Tibial artery (tissue), 4 donors: ENCODE measurements at regions not wholly inside any gene's neighbourhood (a gene's known extent, or its start where the extent isn't known, plus 50 kb on each side); places are given as distances from the start of the nearest gene placed in this dataset.
A peak's percentile ranks its signal among the peaks of the same experiment; 100 is the strongest.

ENCODE experiments used
- DNase-seq, 2 donors: peaks; one replicate each; pipeline ENCODE4 v3.0.0-alpha.2; 2019
- H3K27ac ChIP-seq, 2 donors: fragments of 200-600 bp; sonication (generic) in 1 of 2; 1 replicate in 1 of 2; 2 replicates in 1 of 2; pipeline ENCODE4 v1.5.1; 2018 to 2019; ENCODE audit warnings: mild to moderate bottlenecking in 1 of 2
- H3K27me3 ChIP-seq, 2 donors: fragments of 200-600 bp; sonication (generic) in 1 of 2; one replicate each; pipeline versions ENCODE4 v1.5.1 to v1.6.0; 2016 to 2019
- H3K36me3 ChIP-seq, 3 donors: fragments of 200-600 bp; sonication (generic) in 2 of 3; one replicate each; pipeline ENCODE4 v1.5.1; 2016 to 2019; ENCODE audit warnings: mild to moderate bottlenecking in 2 of 3
- H3K4me1 ChIP-seq, 4 donors: fragments of 200-600 bp; sonication (generic) in 2 of 4; 1 replicate in 3 of 4; 2 replicates in 1 of 4; pipeline ENCODE4 v1.5.1; 2016 to 2019
- H3K4me3 ChIP-seq, 2 donors: fragments of 200-600 bp; sonication (generic) in 1 of 2; 1 replicate in 1 of 2; 2 replicates in 1 of 2; pipeline ENCODE4 v1.5.1; 2018 to 2019; ENCODE audit warnings: mild to moderate bottlenecking in 2 of 2
- H3K9me3 ChIP-seq, 3 donors: fragments of 200-600 bp; sonication (generic) in 1 of 3; one replicate each; pipeline ENCODE4 v1.5.1; 2016 to 2019
- intact Hi-C: fragments of 100-400 bp; cut with DNase I; formaldehyde crosslinking; loops from one replicate; pipeline ENCODE4 v1.15.0; 2023; ENCODE audit warnings: low total_unique reads
- TF ChIP-seq, protein P1 (sequence below), 2 experiments: fragments of 200-600 bp in 1 of 2; fragments of 450-650 bp in 1 of 2; IDR thresholded peaks; one replicate each; pipeline ENCODE4 v1.5.1; 2017 to 2019; ENCODE audit warnings: antibody characterized with exemption in 2 of 2, mild to moderate bottlenecking in 1 of 2, moderate library complexity in 1 of 2

DNA sequence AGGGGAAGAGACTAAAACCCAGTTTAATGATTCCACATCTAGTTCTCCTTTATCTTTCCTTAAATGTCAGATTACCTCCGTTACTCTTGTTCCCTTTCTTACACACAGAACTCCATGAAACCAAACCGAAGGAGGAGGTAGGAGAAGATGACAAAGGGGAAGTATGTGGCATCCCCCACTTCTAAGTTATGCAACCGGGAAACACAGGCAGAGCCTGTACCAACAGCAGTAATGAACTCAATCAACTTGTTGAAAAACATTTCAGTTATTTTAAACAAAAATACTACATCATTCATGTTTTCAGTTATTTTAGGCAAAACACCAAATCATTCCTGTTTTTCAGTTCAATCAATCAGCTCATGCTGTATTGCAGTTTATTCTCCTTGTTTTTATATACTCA is 101.8 kb downstream of the PCSK1 start:
- Histone ChIP-seq H3K27ac (peak overlapping the region; percentile 8 to 60), H3K4me3 (no peak overlapping the region), H3K27me3 (no peaks in the 10 kb centered on the region), H3K9me3 (no peaks in the 10 kb centered on the region), H3K36me3 (no peaks in the 10 kb centered on the region), H3K4me1 (peaks cover 0 to 75% (median 37%) of the 10 kb centered on the region in 4 donors)
- TF ChIP-seq, protein P1, sequence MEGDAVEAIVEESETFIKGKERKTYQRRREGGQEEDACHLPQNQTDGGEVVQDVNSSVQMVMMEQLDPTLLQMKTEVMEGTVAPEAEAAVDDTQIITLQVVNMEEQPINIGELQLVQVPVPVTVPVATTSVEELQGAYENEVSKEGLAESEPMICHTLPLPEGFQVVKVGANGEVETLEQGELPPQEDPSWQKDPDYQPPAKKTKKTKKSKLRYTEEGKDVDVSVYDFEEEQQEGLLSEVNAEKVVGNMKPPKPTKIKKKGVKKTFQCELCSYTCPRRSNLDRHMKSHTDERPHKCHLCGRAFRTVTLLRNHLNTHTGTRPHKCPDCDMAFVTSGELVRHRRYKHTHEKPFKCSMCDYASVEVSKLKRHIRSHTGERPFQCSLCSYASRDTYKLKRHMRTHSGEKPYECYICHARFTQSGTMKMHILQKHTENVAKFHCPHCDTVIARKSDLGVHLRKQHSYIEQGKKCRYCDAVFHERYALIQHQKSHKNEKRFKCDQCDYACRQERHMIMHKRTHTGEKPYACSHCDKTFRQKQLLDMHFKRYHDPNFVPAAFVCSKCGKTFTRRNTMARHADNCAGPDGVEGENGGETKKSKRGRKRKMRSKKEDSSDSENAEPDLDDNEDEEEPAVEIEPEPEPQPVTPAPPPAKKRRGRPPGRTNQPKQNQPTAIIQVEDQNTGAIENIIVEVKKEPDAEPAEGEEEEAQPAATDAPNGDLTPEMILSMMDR (IDR thresholded peaks at IDR 0.05), result no peak
- intact Hi-C loops, result no loop called here
- peak in 1 of 2 donors; percentile 47 for DNase-seq

DNA sequence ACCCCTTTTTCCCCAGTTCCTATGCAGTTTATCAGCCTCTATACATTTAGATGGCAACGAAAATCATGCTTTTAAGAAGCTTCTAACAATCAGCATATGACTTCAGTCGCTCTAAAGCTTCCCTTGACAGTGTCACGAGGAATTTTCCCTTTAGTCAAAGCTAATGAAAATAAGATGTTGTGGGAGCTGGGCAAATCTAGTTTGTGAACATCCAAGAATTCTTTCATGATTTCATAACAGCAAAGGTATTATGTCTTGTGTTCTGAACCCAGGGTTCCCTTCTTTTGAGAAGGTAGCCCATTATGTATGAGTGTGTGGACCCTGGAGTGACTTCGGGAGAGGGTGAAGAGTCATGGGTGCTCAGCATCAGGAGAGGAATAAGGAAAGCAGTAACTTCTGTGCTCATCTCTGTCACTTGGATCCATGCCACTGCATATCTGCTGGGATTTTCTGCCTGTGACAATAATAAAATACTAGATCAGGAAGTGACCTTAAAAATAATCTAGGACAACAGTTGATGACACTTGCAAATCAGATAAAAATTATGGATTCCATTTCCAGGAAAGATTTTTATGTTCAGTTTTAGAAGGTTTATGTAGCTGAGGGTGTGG is 102.4 kb downstream of the PCSK1 start:
- intact Hi-C loops, result no loop called here
- peak overlapping the region; percentile 8 to 60 for H3K27ac ChIP-seq
- H3K27me3 ChIP-seq, result no peaks in the 10 kb centered on the region
- DNase-seq, result no peak
- TF ChIP-seq, protein P1 (IDR thresholded peaks at IDR 0.05), result no peak
- peaks cover 0 to 69% (median 32%) of the 10 kb centered on the region in 4 donors for H3K4me1 ChIP-seq
- no peaks in the 10 kb centered on the region for H3K36me3 ChIP-seq
- no peak overlapping the region for H3K4me3 ChIP-seq
- no peaks in the 10 kb centered on the region for H3K9me3 ChIP-seq

DNA sequence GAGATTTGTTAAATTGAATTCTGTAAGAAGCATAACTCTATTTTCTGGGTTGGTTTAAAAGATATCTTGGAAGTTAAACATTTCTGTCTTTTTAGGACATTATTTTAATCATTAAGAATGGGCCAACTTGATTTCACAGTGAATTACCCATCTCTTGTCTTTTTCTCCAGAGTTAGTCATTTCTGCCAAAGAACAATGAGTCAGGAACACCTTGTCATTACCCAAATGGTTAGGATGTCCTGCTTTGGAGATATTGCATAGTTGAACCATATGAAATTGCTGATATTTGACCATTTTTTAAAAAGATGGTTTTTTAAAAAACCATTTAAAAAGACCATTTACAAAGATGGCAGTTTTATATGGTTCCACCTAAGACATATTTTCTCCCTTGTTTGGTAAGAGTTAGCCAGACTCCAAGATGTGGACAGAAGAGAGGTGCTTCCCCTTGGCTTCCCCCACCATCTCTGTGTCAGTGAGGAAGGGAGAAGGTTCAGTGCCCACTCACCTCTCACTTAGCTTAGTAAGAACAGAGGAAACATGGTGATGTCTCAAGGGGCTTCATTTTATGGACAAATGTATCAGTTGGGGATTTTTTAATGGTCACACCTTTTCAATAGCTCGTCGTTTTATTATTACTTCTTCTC is 103.0 kb downstream of the PCSK1 start:
- peak overlapping the region; percentile 24 to 44 for H3K27ac ChIP-seq
- intact Hi-C loops, result loop anchor here (10.0 kb wide), 2 partner anchors 65 to 115 kb away; no protein-coding TSS in a partner anchor
- peaks cover 0 to 63% (median 30%) of the 10 kb centered on the region in 4 donors for H3K4me1 ChIP-seq
- DNase-seq, result no peak
- no peaks in the 10 kb centered on the region for H3K36me3 ChIP-seq
- TF ChIP-seq, protein P1 (IDR thresholded peaks at IDR 0.05), result no peak
- no peak overlapping the region for H3K4me3 ChIP-seq
- H3K9me3 ChIP-seq, result no peaks in the 10 kb centered on the region
- H3K27me3 ChIP-seq, result no peaks in the 10 kb centered on the region

DNA sequence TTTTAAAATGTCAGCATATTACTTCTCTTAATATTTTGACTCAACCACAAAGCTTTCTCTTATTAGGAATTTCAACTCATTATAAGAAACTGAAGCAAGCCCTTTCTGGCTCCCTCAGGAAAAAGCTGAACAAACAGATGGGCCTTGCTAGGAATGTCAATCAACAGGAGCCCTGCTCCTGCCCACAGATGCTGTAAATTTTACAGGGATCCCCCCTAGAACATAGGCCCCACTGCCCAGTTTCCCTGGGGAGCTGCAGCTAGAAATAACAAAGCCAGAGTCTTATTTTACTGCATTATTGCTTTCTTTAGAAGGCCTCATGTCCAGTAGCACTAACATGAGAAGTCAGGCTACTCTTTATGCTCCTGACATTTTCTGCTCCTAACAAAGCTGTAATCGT is 103.8 kb downstream of the PCSK1 start:
- no peak for DNase-seq
- no peak overlapping the region for H3K4me3 ChIP-seq
- H3K9me3 ChIP-seq, result no peaks in the 10 kb centered on the region
- H3K36me3 ChIP-seq, result no peaks in the 10 kb centered on the region
- H3K4me1 ChIP-seq, result peaks cover 0 to 61% (median 30%) of the 10 kb centered on the region in 4 donors
- H3K27ac ChIP-seq, result peak overlapping the region; percentile 17 to 24
- intact Hi-C loops, result loop anchor here (10.0 kb wide), 2 partner anchors 64 to 114 kb away; no protein-coding TSS in a partner anchor
- no peaks in the 10 kb centered on the region for H3K27me3 ChIP-seq
- TF ChIP-seq, protein P1 (IDR thresholded peaks at IDR 0.05), result no peak

DNA sequence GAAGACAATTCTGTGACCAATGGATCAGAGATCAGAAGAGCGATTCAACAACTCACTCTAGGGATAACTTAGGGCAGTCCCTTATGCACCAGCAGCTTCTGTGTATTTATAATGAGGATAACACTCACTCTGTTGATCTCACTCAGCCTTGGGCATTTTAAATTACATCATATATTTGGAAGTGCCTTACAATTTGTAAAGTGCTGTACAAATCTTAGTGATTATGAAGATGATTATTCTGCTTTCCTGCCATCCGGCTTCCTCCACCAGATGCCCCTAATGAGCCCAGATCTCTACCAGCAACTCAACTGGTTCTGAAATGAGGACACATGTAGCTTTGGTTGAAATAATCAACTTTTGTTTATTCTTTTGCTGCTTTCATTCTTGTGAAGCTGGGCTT is 105.3 kb downstream of the PCSK1 start:
- TF ChIP-seq, protein P1 (IDR thresholded peaks at IDR 0.05), result no peak
- DNase-seq, result no peak
- Histone ChIP-seq H3K27ac (no peak overlapping the region), H3K4me3 (no peak overlapping the region), H3K4me1 (peaks cover 0 to 45% (median 19%) of the 10 kb centered on the region in 4 donors), H3K9me3 (no peaks in the 10 kb centered on the region), H3K36me3 (no peaks in the 10 kb centered on the region), H3K27me3 (no peaks in the 10 kb centered on the region)
- intact Hi-C loops, result loop anchor here (10.0 kb wide), 2 partner anchors 63 to 113 kb away; no protein-coding TSS in a partner anchor
